ENCODE measurements at regions not wholly inside any gene's neighbourhood (a gene's known extent, or its start where the extent isn't known, plus 50 kb on each side); places are given as distances from the start of the nearest gene placed in this dataset.

- Histone ChIP-seq H2AK9ac (replicated peaks; ENCODE audit: low read depth, low read length, poor library complexity) (no peak overlapping the region), H2BK15ac (ENCODE audit: low read depth, low read length) (no peak overlapping the region), H3K4ac (ENCODE audit: low read depth, low read length) (no peak overlapping the region), H3K4me1 (ENCODE audit: control insufficient read depth, insufficient read depth, low read length) (peaks cover 7% of the 10 kb centered on the region), H2AK5ac (ENCODE audit: low read depth, low read length) (no peak overlapping the region), H4K5ac (ENCODE audit: low read depth, low read length) (peak overlapping the region; percentile 36; the same call in 1 of the 2 replicates), H3K4me3 (ENCODE audit: insufficient read depth, low read depth, low read length) (no peak overlapping the region), H4K20me1 (ENCODE audit: insufficient read depth, low read length) (no peaks in the 10 kb centered on the region), H3K9ac (ENCODE audit: low read depth, low read length) (no peak overlapping the region), H3K56ac (ENCODE audit: extremely low read depth, insufficient read depth, low read length) (no peak overlapping the region), H3K27me3 (ENCODE audit: control insufficient read depth, insufficient read depth, low read length) (no peaks in the 10 kb centered on the region), H2BK120ac (ENCODE audit: low read depth, low read length) (no peak overlapping the region), H3K4me2 (ENCODE audit: low read depth, low read length) (no peak overlapping the region), H3K9me1 (ENCODE audit: insufficient read depth, low read length) (no peaks in the 10 kb centered on the region), H2BK20ac (ENCODE audit: low read depth, low read length) (0 out of 2 replicates have a peak overlapping the region, but pooled peaks have one; percentile 14), H3K18ac (ENCODE audit: low read depth, low read length) (no peak overlapping the region), H2BK5ac (ENCODE audit: low read depth, low read length, poor library complexity, severe bottlenecking) (no peak overlapping the region), H2AFZ (replicated peaks; ENCODE audit: low read length, poor library complexity) (no peak overlapping the region), H3K79me1 (ENCODE audit: low read depth in 1 of 2, low read length in 2 of 2) (no peaks in the 10 kb centered on the region), H4K91ac (ENCODE audit: insufficient read depth, low read depth, low read length) (no peak overlapping the region), H3K14ac (replicated peaks; ENCODE audit: low read depth, low read length) (no peak overlapping the region), H4K8ac (ENCODE audit: low read depth in 2 of 2, low read length in 2 of 2) (no peak overlapping the region), H3K27ac (ENCODE audit: insufficient read depth, low read length) (no peak overlapping the region), H3K23ac (ENCODE audit: low read depth, low read length) (no peak overlapping the region), H3K9me3 (ENCODE audit: control insufficient read depth, insufficient read depth, low read length) (no peaks in the 10 kb centered on the region), H3K36me3 (ENCODE audit: control insufficient read depth, insufficient read depth, low read length) (no peaks in the 10 kb centered on the region)
- POLR2A ChIA-PET (ENCODE audit: unreplicated experiment), result no interaction called here
- BruUV-seq (replicated peaks), result no TSS peak
- in situ Hi-C loops (cut with MboI; ENCODE audit: low sequenced_read_pairs), result no loop called here
- CTCF ChIA-PET, result no interaction called here
- DNase-seq (no peak), ATAC-seq (ENCODE audit: low read depth) (no peak)
- intact Hi-C loops (cut with micrococcal nuclease), result no loop called here
- dilution Hi-C loops (cut with HindIII; ENCODE audit: low sequenced_read_pairs, unreplicated experiment), result no loop called here
- WGBS, 2 experiments (ENCODE audit: extremely low coverage in 2 of 2, insufficient read length in 1 of 2), result 93% methylated on average over 3 of the region's 7 CpGs; no CpG with 5 or more reads in 1 of the 2 experiments
- TF ChIP-seq RAD21 (IDR thresholded peaks at IDR 0.05; ENCODE audit: low read length) (no peak), BHLHE40 (IDR thresholded peaks at IDR 0.05; ENCODE audit: low read depth, low read length) (no peak), CHD1 (IDR thresholded peaks at IDR 0.05; ENCODE audit: low read depth, low read length) (no peak), CTCF (conservative IDR thresholded peaks at IDR 0.05; ENCODE audit: low read depth, low read length) (no peak), MXI1 (IDR thresholded peaks at IDR 0.05; ENCODE audit: borderline replicate concordance, low read depth, low read length) (no peak), ELK1 (IDR thresholded peaks at IDR 0.05; ENCODE audit: borderline replicate concordance, low read depth, low read length) (no peak), USF2 (IDR thresholded peaks at IDR 0.05; ENCODE audit: low read depth, low read length) (no peak), CEBPB (IDR thresholded peaks at IDR 0.05; ENCODE audit: low read depth, low read length) (no peak), MAFK (IDR thresholded peaks at IDR 0.05; ENCODE audit: low read depth, low read length) (no peak), RFX5 (IDR thresholded peaks at IDR 0.05; ENCODE audit: low read depth, low read length) (no peak), RCOR1 (IDR thresholded peaks at IDR 0.05; ENCODE audit: insufficient replicate concordance, low read length) (no peak), SMC3 (IDR thresholded peaks at IDR 0.05; ENCODE audit: low read depth, low read length) (no peak), FOS (IDR thresholded peaks at IDR 0.05; ENCODE audit: low read depth, low read length) (no peak), MAZ (IDR thresholded peaks at IDR 0.05; ENCODE audit: borderline replicate concordance, low read depth, low read length) (no peak), NFE2L2 (IDR thresholded peaks at IDR 0.05; ENCODE audit: low read depth, low read length) (no peak), POLR2A (IDR thresholded peaks at IDR 0.05; ENCODE audit: low read depth, low read length) (no peak)
Observed at GRCh38 chr2:21441442-21441841, 317.7 kb downstream of the TDRD15 start.

All from IMR-90 (cell line).